Liver (tissue), 8 donors: ENCODE measurements at regions not wholly inside any gene's neighbourhood (a gene's known extent, or its start where the extent isn't known, plus 50 kb on each side); places are given as distances from the start of the nearest gene placed in this dataset.

Source experiments
- DNase-seq: peaks from one replicate; pipeline ENCODE4 v3.0.0-alpha.2; 2017; ENCODE audit warnings: low spot score
- H3K27ac ChIP-seq, 2 donors: one replicate each; pipeline ENCODE4 v1.7.0; 2013; ENCODE audit warnings: inconsistent platforms in 2 of 2, low read length in 2 of 2, control low read depth in 1 of 2, low read depth in 1 of 2, mild to moderate bottlenecking in 1 of 2
- H3K27me3 ChIP-seq, 4 donors: one replicate each; pipeline versions ENCODE4 v1.6.1 to v1.7.0; 2013; ENCODE audit warnings: low read length in 3 of 4, inconsistent platforms in 1 of 4, mild to moderate bottlenecking in 1 of 4, moderate library complexity in 1 of 4; ENCODE audit not compliant: control insufficient read depth in 4 of 4, insufficient read depth in 4 of 4
- H3K36me3 ChIP-seq, 4 donors: one replicate each; pipeline versions ENCODE4 v1.6.1 to v1.7.0; 2013; ENCODE audit warnings: low read length in 3 of 4, mild to moderate bottlenecking in 3 of 4, low read depth in 1 of 4, moderate library complexity in 1 of 4; ENCODE audit not compliant: control insufficient read depth in 4 of 4, insufficient read depth in 3 of 4
- H3K4me1 ChIP-seq, 4 donors: one replicate each; pipeline versions ENCODE4 v1.6.1 to v1.7.0; 2013; ENCODE audit warnings: low read length in 3 of 4, mild to moderate bottlenecking in 3 of 4, moderate library complexity in 1 of 4; ENCODE audit not compliant: control insufficient read depth in 4 of 4, insufficient read depth in 4 of 4
- H3K4me3 ChIP-seq, 3 donors: one replicate each; pipeline versions ENCODE4 v1.6.1 to v1.7.0; 2013; ENCODE audit warnings: low read length in 3 of 3, control low read depth in 1 of 3, low read depth in 1 of 3, mild to moderate bottlenecking in 1 of 3
- H3K9ac ChIP-seq, 2 donors: one replicate each; pipeline ENCODE4 v1.7.0; 2013; ENCODE audit warnings: low read length in 2 of 2, mild to moderate bottlenecking in 2 of 2, moderate library complexity in 2 of 2, control low read depth in 1 of 2, low read depth in 1 of 2
- H3K9me3 ChIP-seq, 4 donors: one replicate each; pipeline versions ENCODE4 v1.6.1 to v1.7.0; 2013; ENCODE audit warnings: low read length in 3 of 4; ENCODE audit not compliant: control insufficient read depth in 4 of 4
- ATF3 ChIP-seq: IDR thresholded peaks from 2 replicates; pipeline ENCODE4 v1.6.1; 2016; ENCODE audit warnings: antibody characterized with exemption
- EGR1 ChIP-seq, 2 donors: IDR thresholded peaks; 2 replicates each; pipeline ENCODE4 v1.6.1; 2016 to 2018; ENCODE audit warnings: antibody characterized with exemption in 2 of 2, low read depth in 2 of 2
- FOXA1 ChIP-seq: IDR thresholded peaks from 2 replicates; pipeline ENCODE4 v1.6.1; 2016; ENCODE audit warnings: antibody characterized with exemption
- FOXA2 ChIP-seq: IDR thresholded peaks from 2 replicates; pipeline ENCODE4 v1.6.1; 2016; ENCODE audit warnings: antibody characterized with exemption
- GABPA ChIP-seq, 2 donors: IDR thresholded peaks in 1 of 2; conservative IDR thresholded peaks in 1 of 2; 2 replicates each; pipeline ENCODE4 v1.6.1; 2016; ENCODE audit warnings: antibody characterized with exemption in 2 of 2, mild to moderate bottlenecking in 1 of 2, moderate library complexity in 1 of 2
- HNF4G ChIP-seq: IDR thresholded peaks from 2 replicates; pipeline ENCODE4 v1.6.1; 2016; ENCODE audit warnings: antibody characterized with exemption
- JUND ChIP-seq, 2 donors: IDR thresholded peaks; 2 replicates each; pipeline ENCODE4 v1.6.1; 2016; ENCODE audit warnings: antibody characterized with exemption in 2 of 2
- NR2F2 ChIP-seq: IDR thresholded peaks from 2 replicates; pipeline ENCODE4 v1.6.1; 2016; ENCODE audit warnings: antibody characterized with exemption
- RAD21 ChIP-seq, 2 donors: IDR thresholded peaks; 2 replicates each; pipeline ENCODE4 v1.6.1; 2016; ENCODE audit warnings: antibody characterized with exemption in 2 of 2, mild to moderate bottlenecking in 2 of 2
- RXRA ChIP-seq, 2 donors: IDR thresholded peaks; 2 replicates each; pipeline ENCODE4 v1.6.1; 2017 to 2018; ENCODE audit warnings: antibody characterized with exemption in 2 of 2, mild to moderate bottlenecking in 1 of 2
- SP1 ChIP-seq: IDR thresholded peaks from 2 replicates; pipeline ENCODE4 v1.6.1; 2018; ENCODE audit warnings: antibody characterized with exemption, mild to moderate bottlenecking
- TAF1 ChIP-seq: conservative IDR thresholded peaks from 2 replicates; pipeline ENCODE4 v1.6.1; 2016; ENCODE audit warnings: antibody characterized with exemption, mild to moderate bottlenecking
- YY1 ChIP-seq: IDR thresholded peaks from 2 replicates; pipeline ENCODE4 v1.6.1; 2016; ENCODE audit warnings: antibody characterized with exemption, mild to moderate bottlenecking
- ZBTB33 ChIP-seq: IDR thresholded peaks from 2 replicates; pipeline ENCODE4 v1.6.1; 2016; ENCODE audit warnings: antibody characterized with exemption
- WGBS: extraction: QIAGEN DNeasy Blood & Tissue Kit; methylation state at CpG from one replicate; pipeline ENCODE4 v1.1.7; 2013; 5-methylcytosine and 5-hydroxymethylcytosine counted together
- TF ChIP-seq, protein P1 (sequence below): IDR thresholded peaks from 2 replicates; pipeline ENCODE4 v1.6.1; 2016; ENCODE audit warnings: antibody characterized with exemption, mild to moderate bottlenecking
- TF ChIP-seq, protein P2 (sequence below): IDR thresholded peaks from 2 replicates; pipeline ENCODE4 v1.6.1; 2016; ENCODE audit warnings: antibody characterized with exemption
- TF ChIP-seq, protein P3 (sequence below): fragments of 150-350 bp; IDR thresholded peaks from 2 replicates; pipeline ENCODE4 v1.5.1; 2017; ENCODE audit warnings: improper control_type of control experiment, low read depth, low read length; ENCODE audit not compliant: missing input control
- donor health status: healthy.
- donor health status: healthy.
- donor health status: healthy.
- donor health status: healthy.
- donor health status: healthy.

- H3K27me3 ChIP-seq = peaks cover 0 to 3% (median 0%) of the 10 kb centered on the region in 4 donors
- TF ChIP-seq JUND (IDR thresholded peaks at IDR 0.05) (no peak), SP1 (no peak)
- DNase-seq = no peak
- no peaks in the 10 kb centered on the region for H3K36me3 ChIP-seq
- no peaks in the 10 kb centered on the region for H3K9me3 ChIP-seq
- no peak overlapping the region for H3K9ac ChIP-seq
- 54% methylated on average over 6 of the region's 6 CpGs for WGBS
- no peak overlapping the region for H3K4me3 ChIP-seq
- no peaks in the 10 kb centered on the region for H3K4me1 ChIP-seq
- no peak overlapping the region for H3K27ac ChIP-seq
These were observed 158.2 kb upstream of the FOXK1 start for GRCh38 chr7:4523873-4524272.

DNA sequence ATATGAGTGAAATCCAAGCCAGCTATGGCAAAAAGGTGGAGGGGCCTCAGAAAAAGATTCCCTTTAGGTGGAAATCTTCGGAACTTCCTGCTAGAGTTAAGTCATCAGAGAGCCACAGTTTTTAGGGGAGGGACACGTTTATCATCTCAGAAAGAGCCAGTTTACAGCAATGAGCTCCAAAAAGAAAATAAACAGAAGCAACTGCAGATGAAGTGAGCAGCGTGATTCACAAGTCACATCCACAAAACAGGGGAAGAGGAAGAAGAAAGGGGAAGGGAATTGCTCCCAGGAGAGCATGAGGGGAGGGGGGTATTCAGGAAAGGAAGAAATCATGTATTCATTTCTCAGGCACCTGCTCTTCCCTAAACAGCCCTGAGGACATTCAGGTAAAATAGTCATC is 156.2 kb upstream of the FOXK1 start:
- no peak for DNase-seq
- Histone ChIP-seq H3K4me1 (no peaks in the 10 kb centered on the region), H3K4me3 (no peak overlapping the region), H3K9me3 (no peaks in the 10 kb centered on the region), H3K9ac (no peak overlapping the region), H3K27ac (no peak overlapping the region), H3K27me3 (peaks cover 0 to 3% (median 0%) of the 10 kb centered on the region in 4 donors), H3K36me3 (no peaks in the 10 kb centered on the region)
- 47% methylated on average over 3 of the region's 3 CpGs for WGBS
- TF ChIP-seq, protein P1, sequence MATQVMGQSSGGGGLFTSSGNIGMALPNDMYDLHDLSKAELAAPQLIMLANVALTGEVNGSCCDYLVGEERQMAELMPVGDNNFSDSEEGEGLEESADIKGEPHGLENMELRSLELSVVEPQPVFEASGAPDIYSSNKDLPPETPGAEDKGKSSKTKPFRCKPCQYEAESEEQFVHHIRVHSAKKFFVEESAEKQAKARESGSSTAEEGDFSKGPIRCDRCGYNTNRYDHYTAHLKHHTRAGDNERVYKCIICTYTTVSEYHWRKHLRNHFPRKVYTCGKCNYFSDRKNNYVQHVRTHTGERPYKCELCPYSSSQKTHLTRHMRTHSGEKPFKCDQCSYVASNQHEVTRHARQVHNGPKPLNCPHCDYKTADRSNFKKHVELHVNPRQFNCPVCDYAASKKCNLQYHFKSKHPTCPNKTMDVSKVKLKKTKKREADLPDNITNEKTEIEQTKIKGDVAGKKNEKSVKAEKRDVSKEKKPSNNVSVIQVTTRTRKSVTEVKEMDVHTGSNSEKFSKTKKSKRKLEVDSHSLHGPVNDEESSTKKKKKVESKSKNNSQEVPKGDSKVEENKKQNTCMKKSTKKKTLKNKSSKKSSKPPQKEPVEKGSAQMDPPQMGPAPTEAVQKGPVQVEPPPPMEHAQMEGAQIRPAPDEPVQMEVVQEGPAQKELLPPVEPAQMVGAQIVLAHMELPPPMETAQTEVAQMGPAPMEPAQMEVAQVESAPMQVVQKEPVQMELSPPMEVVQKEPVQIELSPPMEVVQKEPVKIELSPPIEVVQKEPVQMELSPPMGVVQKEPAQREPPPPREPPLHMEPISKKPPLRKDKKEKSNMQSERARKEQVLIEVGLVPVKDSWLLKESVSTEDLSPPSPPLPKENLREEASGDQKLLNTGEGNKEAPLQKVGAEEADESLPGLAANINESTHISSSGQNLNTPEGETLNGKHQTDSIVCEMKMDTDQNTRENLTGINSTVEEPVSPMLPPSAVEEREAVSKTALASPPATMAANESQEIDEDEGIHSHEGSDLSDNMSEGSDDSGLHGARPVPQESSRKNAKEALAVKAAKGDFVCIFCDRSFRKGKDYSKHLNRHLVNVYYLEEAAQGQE = no peak
- TF ChIP-seq, protein P2, sequence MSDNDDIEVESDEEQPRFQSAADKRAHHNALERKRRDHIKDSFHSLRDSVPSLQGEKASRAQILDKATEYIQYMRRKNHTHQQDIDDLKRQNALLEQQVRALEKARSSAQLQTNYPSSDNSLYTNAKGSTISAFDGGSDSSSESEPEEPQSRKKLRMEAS = no peak
- TF ChIP-seq JUND (IDR thresholded peaks at IDR 0.05) (no peak), RAD21 (IDR thresholded peaks at IDR 0.05) (no peak), GABPA (IDR thresholded peaks at IDR 0.05 in 1 of 2, conservative IDR thresholded peaks at IDR 0.05 in 1 of 2) (no peak), ATF3 (no peak), SP1 (no peak), ZBTB33 (no peak), TAF1 (no peak), FOXA2 (no peak), YY1 (no peak), RXRA (IDR thresholded peaks at IDR 0.05) (no peak), NR2F2 (no peak), FOXA1 (no peak), HNF4G (no peak), EGR1 (IDR thresholded peaks at IDR 0.05; ENCODE audit: low read depth in 2 of 2) (no peak)
- TF ChIP-seq, protein P3, sequence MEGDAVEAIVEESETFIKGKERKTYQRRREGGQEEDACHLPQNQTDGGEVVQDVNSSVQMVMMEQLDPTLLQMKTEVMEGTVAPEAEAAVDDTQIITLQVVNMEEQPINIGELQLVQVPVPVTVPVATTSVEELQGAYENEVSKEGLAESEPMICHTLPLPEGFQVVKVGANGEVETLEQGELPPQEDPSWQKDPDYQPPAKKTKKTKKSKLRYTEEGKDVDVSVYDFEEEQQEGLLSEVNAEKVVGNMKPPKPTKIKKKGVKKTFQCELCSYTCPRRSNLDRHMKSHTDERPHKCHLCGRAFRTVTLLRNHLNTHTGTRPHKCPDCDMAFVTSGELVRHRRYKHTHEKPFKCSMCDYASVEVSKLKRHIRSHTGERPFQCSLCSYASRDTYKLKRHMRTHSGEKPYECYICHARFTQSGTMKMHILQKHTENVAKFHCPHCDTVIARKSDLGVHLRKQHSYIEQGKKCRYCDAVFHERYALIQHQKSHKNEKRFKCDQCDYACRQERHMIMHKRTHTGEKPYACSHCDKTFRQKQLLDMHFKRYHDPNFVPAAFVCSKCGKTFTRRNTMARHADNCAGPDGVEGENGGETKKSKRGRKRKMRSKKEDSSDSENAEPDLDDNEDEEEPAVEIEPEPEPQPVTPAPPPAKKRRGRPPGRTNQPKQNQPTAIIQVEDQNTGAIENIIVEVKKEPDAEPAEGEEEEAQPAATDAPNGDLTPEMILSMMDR = no peak
